ENCODE measurements at regions not wholly inside any gene's neighbourhood (a gene's known extent, or its start where the extent isn't known, plus 50 kb on each side); places are given as distances from the start of the nearest gene placed in this dataset.
"Not testable (repeated sequence)": the region's sequence is repeated elsewhere in the genome, so short reads cannot be mapped to it uniquely, and the experiment has no call there.

DNA sequence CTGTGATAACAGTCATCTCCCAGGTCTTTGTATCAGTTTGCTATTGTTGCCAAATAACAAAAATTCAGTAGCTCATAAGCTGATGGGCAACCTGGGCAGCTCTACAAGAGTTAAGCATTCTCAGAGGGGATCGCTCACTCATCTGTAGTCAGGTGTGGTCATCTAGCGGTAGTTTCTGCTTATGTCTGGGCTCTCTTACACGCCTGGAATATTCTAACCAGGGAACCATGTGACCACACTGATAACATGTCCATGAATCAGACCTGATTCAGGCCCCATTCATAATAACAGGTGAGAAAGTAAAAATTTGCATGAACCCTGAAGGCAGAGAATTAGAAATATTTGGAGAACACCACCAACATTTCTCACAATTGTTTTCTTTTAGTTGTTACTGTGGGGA lies 576.1 kb downstream of the SLCO4C1 start:
- DNase-seq = no peak

GRCh38 chr5:101717721-101718120 lies 578.4 kb downstream of the SLCO4C1 start:
- DNase-seq = no peak

- no peak for DNase-seq
Measured at GRCh38 chr5:101716941-101717340, 579.1 kb downstream of the SLCO4C1 start.

DNA sequence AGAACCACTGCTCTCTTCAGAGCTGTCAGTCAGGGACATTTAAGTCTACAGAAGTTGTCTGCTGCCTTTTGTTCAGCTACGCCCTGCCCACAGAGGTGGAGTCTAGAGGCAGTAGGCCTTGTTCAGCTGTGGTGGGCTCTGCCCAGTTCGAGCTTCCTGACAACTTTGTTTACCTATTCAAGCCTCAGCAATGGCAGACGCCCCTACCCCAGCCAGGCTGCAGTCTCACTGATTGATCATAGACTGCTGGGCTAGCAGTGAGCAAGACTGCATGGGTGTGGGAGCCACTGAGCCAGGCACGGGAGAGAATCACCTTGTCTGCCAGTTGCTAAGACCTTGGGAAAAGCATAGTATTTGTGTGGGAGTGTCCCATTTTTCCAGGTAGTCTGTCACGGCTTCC lies 580.3 kb downstream of the SLCO4C1 start:
- not testable (repeated sequence) for DNase-seq

DNA sequence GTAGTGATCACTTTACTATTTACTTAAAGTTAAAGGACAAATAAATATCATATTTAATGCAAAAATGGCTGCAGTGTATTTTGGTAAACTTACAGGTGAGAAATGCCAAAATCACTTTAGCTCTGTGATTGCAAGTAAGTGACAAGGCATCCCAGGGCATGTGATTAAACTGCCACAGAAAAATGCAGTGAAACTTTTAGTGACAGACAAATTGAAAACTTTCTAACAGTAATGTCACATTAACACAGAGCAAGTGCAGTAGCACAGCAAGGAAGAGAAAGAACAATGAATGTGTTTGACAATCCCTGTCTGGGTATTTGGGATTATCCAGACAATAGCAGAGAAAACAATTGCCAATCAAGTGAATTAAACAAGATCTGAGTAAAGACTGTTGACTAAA lies 606.8 kb downstream of the SLCO4C1 start:
- DNase-seq = no peak

GRCh38 chr5:101688156-101688555 lies 607.9 kb downstream of the SLCO4C1 start:
- no peak for DNase-seq

- no peak for DNase-seq
Measured at GRCh38 chr5:101687349-101687985, 608.6 kb downstream of the SLCO4C1 start.

- DNase-seq = no peak
Measured at GRCh38 chr5:101686536-101687157, 609.4 kb downstream of the SLCO4C1 start.

DNA sequence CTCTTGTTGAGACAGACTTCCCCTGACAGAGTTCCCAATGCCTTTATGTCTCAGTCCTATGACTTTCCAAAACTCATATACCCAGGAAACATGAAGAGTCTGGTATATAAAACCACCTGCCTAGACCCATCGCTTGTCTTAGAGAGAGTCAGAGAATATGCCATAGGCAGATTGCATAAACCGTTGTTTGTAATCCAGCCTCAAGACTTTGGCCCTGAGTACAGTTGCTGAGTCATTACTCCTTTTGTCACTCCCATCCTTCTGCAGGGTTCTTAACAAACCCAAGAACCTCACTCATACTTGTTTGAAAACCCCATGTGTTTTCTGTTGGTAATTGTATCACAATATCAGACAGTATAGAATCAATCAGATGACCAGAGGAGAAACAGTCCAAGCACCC lies 616.3 kb downstream of the SLCO4C1 start:
- no peak for DNase-seq

- peak; percentile 1 to 8 for DNase-seq
Measured at GRCh38 chr5:101678481-101679193, 617.4 kb downstream of the SLCO4C1 start.

GRCh38 chr5:101677961-101678360 lies 618.1 kb downstream of the SLCO4C1 start:
- no peak for DNase-seq

- no peak for DNase-seq
Measured at GRCh38 chr5:101676646-101677045, 619.4 kb downstream of the SLCO4C1 start.

- DNase-seq = no peak
Measured at GRCh38 chr5:101675510-101676219, 620.4 kb downstream of the SLCO4C1 start.

DNA sequence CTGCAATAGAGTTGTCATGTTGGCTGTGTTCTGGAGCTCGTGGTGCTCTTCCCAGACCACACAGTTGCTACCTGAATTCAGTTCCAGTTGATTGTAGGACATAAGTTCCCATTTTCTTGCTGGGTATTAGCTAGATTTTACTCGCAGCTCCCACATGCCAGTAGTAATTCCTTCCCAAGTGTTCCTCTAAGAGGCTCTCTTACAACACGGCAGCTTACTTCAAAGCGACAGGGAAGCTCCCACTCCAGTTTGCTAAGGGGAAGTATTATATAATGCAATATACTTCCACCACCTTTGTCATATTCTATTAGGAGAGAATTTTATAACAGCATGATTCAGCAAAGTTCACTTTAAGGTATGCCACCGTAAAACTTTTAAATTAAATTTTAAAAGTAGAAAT lies 623.0 kb downstream of the SLCO4C1 start:
- no peak for DNase-seq

- DNase-seq = no peak
Measured at GRCh38 chr5:101664071-101664791, 631.9 kb downstream of the SLCO4C1 start.

GRCh38 chr5:101663543-101663942 lies 632.5 kb downstream of the SLCO4C1 start:
- DNase-seq = no peak

- no peak for DNase-seq
Measured at GRCh38 chr5:101662263-101662662, 633.8 kb downstream of the SLCO4C1 start.

DNA sequence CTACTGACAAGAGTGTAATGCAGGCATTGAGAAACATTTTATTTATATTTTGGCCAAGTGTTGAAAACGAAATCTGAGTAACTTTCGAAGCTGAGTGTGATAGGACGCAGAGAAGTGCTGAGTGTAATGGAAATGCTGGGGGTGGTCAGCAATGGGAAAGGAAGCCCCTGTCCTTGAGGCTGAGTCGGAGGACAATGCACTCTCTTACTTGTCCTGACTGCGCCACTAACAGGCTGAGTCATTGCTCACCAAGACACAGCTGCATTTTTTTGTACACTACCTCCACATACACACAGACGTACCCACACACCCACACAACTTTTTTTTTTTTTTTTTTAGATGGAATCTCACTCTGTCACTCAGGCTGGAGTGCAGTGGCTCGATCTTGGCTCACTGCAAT lies 637.7 kb downstream of the SLCO4C1 start:
- no peak for DNase-seq

DNA sequence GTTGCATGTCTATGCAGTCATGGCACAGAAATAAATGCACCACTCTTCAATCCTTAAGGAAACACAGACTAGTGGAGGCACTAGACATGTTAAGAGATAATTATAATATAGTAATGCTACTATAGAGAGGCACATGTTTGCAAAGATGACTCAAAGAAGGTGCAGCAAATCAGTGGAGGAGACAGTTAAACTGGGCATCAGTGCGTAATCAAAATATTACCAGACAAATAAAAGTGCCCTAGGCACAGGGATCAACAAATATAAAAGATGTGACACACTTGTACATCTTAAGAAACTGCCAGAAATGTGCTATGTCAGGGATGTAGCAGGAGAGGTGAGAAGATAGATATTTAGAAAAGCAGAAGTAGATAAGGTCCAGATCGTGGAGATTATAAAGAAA lies 642.1 kb downstream of the SLCO4C1 start:
- DNase-seq = no peak

GRCh38 chr5:101647861-101648260 lies 648.2 kb downstream of the SLCO4C1 start:
- no peak for DNase-seq

DNA sequence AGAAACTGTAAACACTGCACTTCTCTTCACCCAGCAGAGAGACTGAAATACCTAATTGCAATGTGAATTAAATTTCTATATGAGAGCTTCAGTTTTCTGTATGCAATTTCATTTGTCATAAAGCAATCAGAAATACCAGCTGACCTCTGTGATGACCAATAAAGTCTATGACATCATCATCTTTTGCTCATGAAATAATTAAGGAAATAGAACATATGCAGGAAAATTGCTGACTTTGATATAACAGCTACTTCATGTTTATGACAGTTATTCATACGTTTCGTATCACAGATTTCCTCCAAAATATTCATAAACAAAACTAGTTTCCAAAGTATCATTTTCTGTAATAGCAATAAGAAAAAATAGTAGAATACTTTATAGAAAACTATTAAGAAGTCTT lies 652.3 kb downstream of the SLCO4C1 start:
- DNase-seq = no peak

- DNase-seq = no peak
Measured at GRCh38 chr5:101637599-101637998, 658.5 kb downstream of the SLCO4C1 start.

DNA sequence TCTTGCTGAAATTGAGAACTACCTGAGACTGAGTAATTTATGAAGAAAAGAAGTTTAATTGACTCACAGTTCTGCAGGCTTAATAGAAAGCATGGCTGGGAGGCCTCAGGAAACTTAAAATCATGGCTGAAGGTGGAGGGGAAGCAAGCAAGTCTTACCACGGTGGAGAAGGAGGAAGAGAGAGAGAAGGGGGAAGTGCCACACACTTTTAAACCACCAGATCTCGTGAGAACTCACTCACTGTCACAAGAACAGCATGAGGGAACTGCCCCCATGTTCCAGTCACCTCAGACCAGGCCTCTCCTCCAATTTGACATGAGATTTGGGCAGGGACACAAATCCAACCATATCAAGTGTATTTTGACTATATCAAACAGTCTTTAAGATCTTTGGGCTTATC lies 668.3 kb downstream of the SLCO4C1 start:
- not testable (repeated sequence) for DNase-seq
